Colonic mucosa (tissue), 4 donors: ENCODE measurements at regions not wholly inside any gene's neighbourhood (a gene's known extent, or its start where the extent isn't known, plus 50 kb on each side); places are given as distances from the start of the nearest gene placed in this dataset.

Source experiments
- DNase-seq: peaks from one replicate; pipeline ENCODE4 v3.0.0-alpha.2; 2020
- H3K27ac ChIP-seq: fragments of 200-600 bp; one replicate; pipeline ENCODE4 v1.8.0; 2021
- H3K27me3 ChIP-seq: fragments of 200-600 bp; one replicate; pipeline ENCODE4 v1.8.0; 2021
- H3K36me3 ChIP-seq: fragments of 200-600 bp; one replicate; pipeline ENCODE4 v1.8.0; 2021
- H3K4me1 ChIP-seq: fragments of 200-600 bp; one replicate; pipeline ENCODE4 v1.8.0; 2021; ENCODE audit warnings: mild to moderate bottlenecking
- H3K4me3 ChIP-seq: fragments of 200-600 bp; one replicate; pipeline ENCODE4 v1.8.0; 2021
- H3K9ac ChIP-seq, 2 donors: one replicate each; pipeline ENCODE4 v1.7.0; 2013; ENCODE audit warnings: control low read depth in 2 of 2, low read depth in 2 of 2, low read length in 2 of 2
- H3K9me3 ChIP-seq: fragments of 200-600 bp; one replicate; pipeline ENCODE4 v1.8.0; 2021
- intact Hi-C: fragments of 100-400 bp; cut with DNase I; formaldehyde crosslinking; loops from one replicate; pipeline ENCODE4 v1.14.1; 2022
- TF ChIP-seq, protein P1 (sequence below): fragments of 200-600 bp; IDR thresholded peaks from one replicate; pipeline ENCODE4 v1.8.0; 2022; ENCODE audit warnings: antibody characterized with exemption, mild to moderate bottlenecking
- donor health status: healthy.
- donor health status: DM: no; HTN: no; CAD: no.
- donor health status: DM: no; HTN: no; CAD: no.

GRCh38 chr13:105902396-105902795 lies 633.1 kb downstream of the EFNB2 start:
- no peak for DNase-seq
- no peak overlapping the region for H3K4me3 ChIP-seq
- H3K27ac ChIP-seq, result no peak overlapping the region
- no peak overlapping the region for H3K9ac ChIP-seq
- H3K4me1 ChIP-seq, result no peaks in the 10 kb centered on the region
- no peaks in the 10 kb centered on the region for H3K9me3 ChIP-seq
- intact Hi-C loops, result no loop called here
- TF ChIP-seq, protein P1, sequence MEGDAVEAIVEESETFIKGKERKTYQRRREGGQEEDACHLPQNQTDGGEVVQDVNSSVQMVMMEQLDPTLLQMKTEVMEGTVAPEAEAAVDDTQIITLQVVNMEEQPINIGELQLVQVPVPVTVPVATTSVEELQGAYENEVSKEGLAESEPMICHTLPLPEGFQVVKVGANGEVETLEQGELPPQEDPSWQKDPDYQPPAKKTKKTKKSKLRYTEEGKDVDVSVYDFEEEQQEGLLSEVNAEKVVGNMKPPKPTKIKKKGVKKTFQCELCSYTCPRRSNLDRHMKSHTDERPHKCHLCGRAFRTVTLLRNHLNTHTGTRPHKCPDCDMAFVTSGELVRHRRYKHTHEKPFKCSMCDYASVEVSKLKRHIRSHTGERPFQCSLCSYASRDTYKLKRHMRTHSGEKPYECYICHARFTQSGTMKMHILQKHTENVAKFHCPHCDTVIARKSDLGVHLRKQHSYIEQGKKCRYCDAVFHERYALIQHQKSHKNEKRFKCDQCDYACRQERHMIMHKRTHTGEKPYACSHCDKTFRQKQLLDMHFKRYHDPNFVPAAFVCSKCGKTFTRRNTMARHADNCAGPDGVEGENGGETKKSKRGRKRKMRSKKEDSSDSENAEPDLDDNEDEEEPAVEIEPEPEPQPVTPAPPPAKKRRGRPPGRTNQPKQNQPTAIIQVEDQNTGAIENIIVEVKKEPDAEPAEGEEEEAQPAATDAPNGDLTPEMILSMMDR, result no peak
- H3K27me3 ChIP-seq, result no peaks in the 10 kb centered on the region
- H3K36me3 ChIP-seq, result no peaks in the 10 kb centered on the region

DNA sequence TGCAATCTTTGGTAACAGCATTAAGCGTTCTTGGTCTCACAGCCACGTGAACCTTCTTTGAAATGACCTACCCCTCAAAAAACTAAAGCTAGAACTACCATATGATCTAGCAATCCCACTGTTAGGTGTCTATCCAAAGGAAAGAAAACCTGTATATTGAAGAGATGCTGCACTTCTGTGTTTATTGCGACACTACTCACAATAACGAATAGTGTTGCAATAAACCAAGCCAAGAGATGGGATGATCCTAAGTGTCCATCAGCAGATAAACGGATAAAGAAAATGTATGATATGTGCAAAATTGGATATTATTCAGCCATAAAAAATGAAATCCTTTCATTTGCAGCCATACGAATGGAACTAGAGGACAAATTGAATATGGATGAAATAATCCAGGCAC lies 637.9 kb downstream of the EFNB2 start:
- Histone ChIP-seq H3K27me3 (no peaks in the 10 kb centered on the region), H3K4me1 (no peaks in the 10 kb centered on the region), H3K9me3 (no peaks in the 10 kb centered on the region), H3K9ac (no peak overlapping the region), H3K27ac (no peak overlapping the region), H3K4me3 (no peak overlapping the region), H3K36me3 (no peaks in the 10 kb centered on the region)
- intact Hi-C loops, result no loop called here
- no peak for DNase-seq
- TF ChIP-seq, protein P1, result no peak

DNA sequence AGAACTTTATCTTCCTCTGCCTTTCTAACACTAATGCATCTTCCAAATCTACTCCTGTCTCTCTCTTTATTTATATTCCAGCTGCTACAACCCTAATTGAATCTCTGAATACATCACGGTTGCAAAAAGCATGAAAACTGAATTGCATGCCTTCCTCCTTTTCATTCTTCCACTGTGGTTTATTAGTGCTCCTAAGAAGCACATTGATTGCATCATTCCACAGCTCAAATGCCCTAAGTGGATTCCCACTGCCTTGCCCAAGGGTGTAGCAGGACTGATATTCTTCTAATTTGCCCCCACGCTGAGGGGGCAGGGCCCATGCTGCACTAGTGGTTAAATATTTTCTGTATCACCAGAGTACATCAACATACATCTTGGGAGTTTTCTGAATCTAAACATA lies 640.8 kb downstream of the EFNB2 start:
- H3K4me3 ChIP-seq, result no peak overlapping the region
- no peaks in the 10 kb centered on the region for H3K27me3 ChIP-seq
- intact Hi-C loops, result no loop called here
- no peak overlapping the region for H3K27ac ChIP-seq
- H3K36me3 ChIP-seq, result no peaks in the 10 kb centered on the region
- TF ChIP-seq, protein P1, result no peak
- H3K9me3 ChIP-seq, result no peaks in the 10 kb centered on the region
- H3K4me1 ChIP-seq, result no peaks in the 10 kb centered on the region
- no peak for DNase-seq
- H3K9ac ChIP-seq, result no peak overlapping the region

GRCh38 chr13:105890509-105890908 lies 645.0 kb downstream of the EFNB2 start:
- no peak overlapping the region for H3K9ac ChIP-seq
- intact Hi-C loops, result no loop called here
- DNase-seq, result no peak
- H3K4me3 ChIP-seq, result no peak overlapping the region
- no peaks in the 10 kb centered on the region for H3K9me3 ChIP-seq
- H3K27ac ChIP-seq, result no peak overlapping the region
- no peaks in the 10 kb centered on the region for H3K27me3 ChIP-seq
- no peaks in the 10 kb centered on the region for H3K4me1 ChIP-seq
- TF ChIP-seq, protein P1, result no peak
- H3K36me3 ChIP-seq, result no peaks in the 10 kb centered on the region

DNA sequence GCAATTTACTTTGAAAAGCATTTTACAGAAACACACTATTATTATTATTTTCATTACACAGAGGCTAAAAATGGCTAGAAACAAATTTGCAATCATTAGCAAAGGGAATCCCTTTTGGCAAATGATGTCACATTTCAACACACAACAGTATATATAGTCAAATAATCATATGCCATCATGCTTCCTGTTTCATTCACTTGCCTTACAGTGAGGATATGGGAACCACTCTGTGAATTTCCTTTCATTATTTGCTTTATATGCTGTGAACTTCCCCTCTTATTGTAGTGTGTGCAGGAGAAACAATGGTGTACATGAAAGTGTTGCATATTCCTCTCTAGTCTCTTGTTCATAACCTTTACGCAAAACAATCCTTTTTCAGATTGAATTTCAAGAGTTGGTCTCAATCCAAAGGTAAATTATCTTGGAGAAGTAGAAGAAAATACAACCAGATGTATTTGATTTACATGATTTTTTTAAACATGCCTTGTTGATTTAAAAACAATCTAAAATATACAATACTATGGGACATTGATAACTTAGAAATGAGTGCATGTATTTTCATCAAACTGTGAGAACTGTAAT lies 657.3 kb downstream of the EFNB2 start:
- intact Hi-C loops, result no loop called here
- DNase-seq, result no peak

More for the DNA sequence above, 657.3 kb downstream of the EFNB2 start:
- H3K9ac ChIP-seq, result no peak overlapping the region
- H3K4me3 ChIP-seq, result no peak overlapping the region
- no peaks in the 10 kb centered on the region for H3K36me3 ChIP-seq
- TF ChIP-seq, protein P1, result no peak
- H3K27me3 ChIP-seq, result no peaks in the 10 kb centered on the region
- H3K9me3 ChIP-seq, result no peaks in the 10 kb centered on the region
- H3K27ac ChIP-seq, result no peak overlapping the region
- no peaks in the 10 kb centered on the region for H3K4me1 ChIP-seq
